OCI-LY7 (cell line): ENCODE measurements at regions not wholly inside any gene's neighbourhood (a gene's known extent, or its start where the extent isn't known, plus 50 kb on each side); places are given as distances from the start of the nearest gene placed in this dataset.

Experiments
- BruUV-seq: library from RNA; stranded (reverse); fragments of 400-500 nt; replicated peaks from 2 replicates; lab custom pipeline; 2021; lab: Mats Ljungman, UMichigan
- CTCF ChIA-PET: fragments of 300-600 bp; sonication (Branson Sonifier 250); formaldehyde crosslinking; loops from one replicate; lab custom pipeline; 2022; ENCODE audit warnings: antibody characterized with exemption; ENCODE audit not compliant: unreplicated experiment; lab: Charles Lee
- POLR2A ChIA-PET: fragments of 300-600 bp; sonication (Branson Sonifier 250); formaldehyde crosslinking; loops from one replicate; lab custom pipeline; 2022; ENCODE audit warnings: antibody characterized with exemption; lab: Charles Lee
- DNase-seq: peaks from one replicate; pipeline ENCODE4 v3.0.0-alpha.2; 2015; ENCODE audit warnings: low spot score
- H2AFZ ChIP-seq: fragments of 200-600 bp; sonication (generic), shearing (Covaris generic); 2 replicates; pipeline ENCODE4 v1.6.1; 2014; ENCODE audit warnings: mild to moderate bottlenecking, antibody characterized with exemption, low read length, moderate library complexity
- H3K27ac ChIP-seq: fragments of 200-600 bp; sonication (generic); 2 replicates; pipeline ENCODE4 v1.5.1; 2014; ENCODE audit warnings: mixed run types, low read depth, mild to moderate bottlenecking, moderate library complexity, low read length, inconsistent platforms; ENCODE audit not compliant: poor library complexity, severe bottlenecking
- H3K36me3 ChIP-seq: fragments of 200-600 bp; sonication (generic); 2 replicates; pipeline ENCODE4 v1.6.1; 2014; ENCODE audit warnings: mild to moderate bottlenecking, antibody characterized with exemption, low read length, moderate library complexity, mixed read lengths; ENCODE audit not compliant: insufficient read depth
- H3K4me1 ChIP-seq: fragments of 200-600 bp; sonication (generic); 2 replicates; pipeline ENCODE4 v1.5.1; 2014; ENCODE audit warnings: mild to moderate bottlenecking, low read length; ENCODE audit not compliant: insufficient read depth, poor library complexity, severe bottlenecking
- H3K4me2 ChIP-seq: fragments of 200-600 bp; sonication (generic); 2 replicates; pipeline ENCODE4 v1.6.1; 2014; ENCODE audit warnings: mild to moderate bottlenecking, low read length
- H3K4me3 ChIP-seq: fragments of 200-600 bp; sonication (generic); 2 replicates; pipeline ENCODE4 v1.5.1; 2014; ENCODE audit warnings: mild to moderate bottlenecking, low read depth, low read length; ENCODE audit not compliant: poor library complexity, severe bottlenecking
- H3K79me2 ChIP-seq: fragments of 200-600 bp; sonication (generic); 2 replicates; pipeline ENCODE4 v1.6.1; 2016; ENCODE audit warnings: low read depth, mild to moderate bottlenecking, low read length, moderate library complexity, mixed read lengths; ENCODE audit not compliant: insufficient read depth
- H3K9me2 ChIP-seq: fragments of 200-600 bp; sonication (generic); 2 replicates; pipeline ENCODE4 v1.6.1; 2016; ENCODE audit warnings: mild to moderate bottlenecking, low read length, mixed read lengths; ENCODE audit not compliant: insufficient read depth
- H3K9me3 ChIP-seq: fragments of 200-600 bp; sonication (generic); 2 replicates; pipeline ENCODE4 v1.6.1; 2014; ENCODE audit warnings: mild to moderate bottlenecking, mixed run types, low read length, mixed read lengths
- H4K20me1 ChIP-seq: fragments of 200-600 bp; sonication (generic); 2 replicates; pipeline ENCODE4 v1.6.1; 2014; ENCODE audit warnings: mild to moderate bottlenecking, antibody characterized with exemption, low read length, moderate library complexity, mixed read lengths; ENCODE audit not compliant: insufficient read depth
- EZH2phosphoT487 ChIP-seq: fragments of 200-600 bp; sonication (generic); IDR thresholded peaks from 2 replicates; pipeline ENCODE4 v1.6.1; 2018; ENCODE audit warnings: low read depth, borderline replicate concordance, mild to moderate bottlenecking, mixed run types, antibody characterized with exemption, low read length, moderate library complexity, mixed read lengths
- intact Hi-C: fragments of 100-400 bp; cut with micrococcal nuclease; formaldehyde crosslinking; loops from one replicate; pipeline ENCODE4 v1.10.0; 2022; ENCODE audit not compliant: unreplicated experiment
- TF ChIP-seq, protein P1 (sequence below): fragments of 200-600 bp; sonication (generic); conservative IDR thresholded peaks from 2 replicates; pipeline ENCODE4 v1.5.1; 2014; ENCODE audit warnings: mild to moderate bottlenecking, antibody characterized with exemption, low read length, moderate library complexity, mixed read lengths

DNA sequence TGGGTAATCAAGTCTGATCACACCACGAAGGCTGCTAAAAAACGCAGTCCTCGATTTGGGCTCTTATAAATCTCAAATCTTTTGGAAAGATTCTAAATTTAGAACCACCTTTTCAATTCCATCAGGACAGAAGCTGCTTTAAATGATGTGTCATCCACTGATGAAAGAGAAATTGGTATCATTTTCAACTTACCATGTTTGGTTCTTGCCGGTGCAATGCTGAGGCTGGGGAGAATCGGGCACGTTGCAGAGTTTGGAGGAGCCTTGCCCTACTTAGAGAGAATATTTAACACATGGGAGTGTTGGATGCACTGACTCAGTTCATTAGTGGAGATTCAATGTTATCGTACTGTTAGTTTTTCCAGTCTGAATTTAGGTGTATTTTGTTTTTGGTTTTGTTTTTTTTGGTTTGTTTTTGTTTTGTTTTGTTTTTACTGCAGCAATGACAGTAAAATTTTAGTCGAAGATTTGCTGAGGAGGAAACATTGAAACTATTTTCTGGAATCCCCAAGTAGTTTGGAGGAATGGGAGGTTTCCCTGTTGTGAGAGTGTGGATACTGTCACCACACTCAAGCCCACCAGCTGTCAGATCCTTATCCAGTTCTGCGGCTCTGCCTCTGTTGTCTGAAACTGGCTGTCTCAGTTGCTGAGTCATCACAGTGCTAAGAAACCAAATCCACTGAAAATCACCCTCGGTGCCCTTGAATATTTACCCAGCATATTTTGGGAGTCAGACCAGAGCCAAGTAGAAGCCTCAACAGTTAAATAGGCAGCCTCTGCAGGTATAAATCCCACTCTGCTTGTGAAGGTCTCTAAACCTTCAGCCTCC is 497.0 kb downstream of the BTBD3 start:
- intact Hi-C loops: no loop called here
- H3K4me2 ChIP-seq: no peak overlapping the region
- H3K79me2 ChIP-seq: no peaks in the 10 kb centered on the region
- no peak overlapping the region for H3K27ac ChIP-seq
- no TSS peak for BruUV-seq
- TF ChIP-seq, protein P1, sequence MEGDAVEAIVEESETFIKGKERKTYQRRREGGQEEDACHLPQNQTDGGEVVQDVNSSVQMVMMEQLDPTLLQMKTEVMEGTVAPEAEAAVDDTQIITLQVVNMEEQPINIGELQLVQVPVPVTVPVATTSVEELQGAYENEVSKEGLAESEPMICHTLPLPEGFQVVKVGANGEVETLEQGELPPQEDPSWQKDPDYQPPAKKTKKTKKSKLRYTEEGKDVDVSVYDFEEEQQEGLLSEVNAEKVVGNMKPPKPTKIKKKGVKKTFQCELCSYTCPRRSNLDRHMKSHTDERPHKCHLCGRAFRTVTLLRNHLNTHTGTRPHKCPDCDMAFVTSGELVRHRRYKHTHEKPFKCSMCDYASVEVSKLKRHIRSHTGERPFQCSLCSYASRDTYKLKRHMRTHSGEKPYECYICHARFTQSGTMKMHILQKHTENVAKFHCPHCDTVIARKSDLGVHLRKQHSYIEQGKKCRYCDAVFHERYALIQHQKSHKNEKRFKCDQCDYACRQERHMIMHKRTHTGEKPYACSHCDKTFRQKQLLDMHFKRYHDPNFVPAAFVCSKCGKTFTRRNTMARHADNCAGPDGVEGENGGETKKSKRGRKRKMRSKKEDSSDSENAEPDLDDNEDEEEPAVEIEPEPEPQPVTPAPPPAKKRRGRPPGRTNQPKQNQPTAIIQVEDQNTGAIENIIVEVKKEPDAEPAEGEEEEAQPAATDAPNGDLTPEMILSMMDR: no peak
- TF ChIP-seq EZH2phosphoT487: no peak
- no peaks in the 10 kb centered on the region for H3K9me2 ChIP-seq
- H3K36me3 ChIP-seq: no peaks in the 10 kb centered on the region
- no peaks in the 10 kb centered on the region for H3K4me1 ChIP-seq
- H3K9me3 ChIP-seq: no peaks in the 10 kb centered on the region
- no peaks in the 10 kb centered on the region for H4K20me1 ChIP-seq
- ChIA-PET CTCF (no interaction called here), POLR2A (no interaction called here)
- no peak for DNase-seq
- H2AFZ ChIP-seq: no peak overlapping the region
- no peak overlapping the region for H3K4me3 ChIP-seq

DNA sequence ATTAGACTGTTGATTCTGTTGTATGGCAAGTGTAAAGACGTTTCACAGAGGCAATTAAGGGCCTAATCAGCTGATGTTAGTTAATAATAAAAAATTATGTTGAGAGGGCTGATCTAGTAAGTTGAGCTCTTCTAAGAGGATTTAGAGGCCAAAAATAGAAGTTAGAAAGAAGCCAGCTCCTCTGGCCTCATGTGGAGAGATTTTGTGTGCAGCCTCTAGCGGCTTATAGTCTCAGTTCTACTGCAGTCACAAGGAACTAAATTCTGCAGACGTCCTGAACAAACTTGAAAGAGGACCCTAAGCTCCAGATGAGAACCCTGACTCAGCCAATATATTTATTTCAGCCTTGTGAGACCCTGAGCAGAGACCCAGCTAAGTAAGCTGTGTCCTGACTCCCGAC is 498.6 kb downstream of the BTBD3 start:
- H3K4me2 ChIP-seq: no peak overlapping the region
- no peak overlapping the region for H2AFZ ChIP-seq
- no peaks in the 10 kb centered on the region for H3K9me2 ChIP-seq
- H3K4me1 ChIP-seq: no peaks in the 10 kb centered on the region
- POLR2A ChIA-PET: interaction anchor here (1.6 kb wide), 1 partner anchor 16 kb away, joined by 3 read pairs; no protein-coding TSS in a partner anchor
- no peaks in the 10 kb centered on the region for H4K20me1 ChIP-seq
- TF ChIP-seq, protein P1: no peak
- no peak for TF ChIP-seq EZH2phosphoT487
- no peaks in the 10 kb centered on the region for H3K79me2 ChIP-seq
- no peak overlapping the region for H3K27ac ChIP-seq
- intact Hi-C loops: no loop called here
- no TSS peak for BruUV-seq
- no peaks in the 10 kb centered on the region for H3K9me3 ChIP-seq
- H3K4me3 ChIP-seq: no peak overlapping the region
- no peaks in the 10 kb centered on the region for H3K36me3 ChIP-seq
- no peak for DNase-seq
- CTCF ChIA-PET: no interaction called here

DNA sequence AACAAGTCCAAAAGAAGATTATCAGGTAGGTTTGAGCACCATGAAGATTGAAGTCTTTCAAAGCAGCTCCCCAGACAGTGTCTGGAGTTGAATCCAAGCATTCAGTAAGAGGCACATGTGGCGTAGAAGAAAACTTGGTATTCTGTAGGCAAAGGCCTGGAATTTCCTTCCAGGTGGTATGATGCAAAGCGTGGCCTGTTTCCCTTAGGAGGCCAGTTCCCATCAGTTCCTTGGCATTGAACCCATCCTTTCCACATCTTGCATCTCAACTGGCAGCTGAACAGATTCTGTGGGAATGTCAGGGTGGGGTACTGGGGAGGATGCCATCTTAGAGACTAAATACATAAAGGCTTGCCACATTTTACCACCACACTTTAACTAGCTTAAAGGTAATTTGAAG is 516.0 kb downstream of the BTBD3 start:
- H3K4me1 ChIP-seq: no peaks in the 10 kb centered on the region
- BruUV-seq: no TSS peak
- no peaks in the 10 kb centered on the region for H3K79me2 ChIP-seq
- ChIA-PET CTCF (no interaction called here), POLR2A (no interaction called here)
- no peak overlapping the region for H3K4me2 ChIP-seq
- H4K20me1 ChIP-seq: no peaks in the 10 kb centered on the region
- H3K4me3 ChIP-seq: no peak overlapping the region
- intact Hi-C loops: no loop called here
- H3K36me3 ChIP-seq: no peaks in the 10 kb centered on the region
- no peak overlapping the region for H2AFZ ChIP-seq
- H3K27ac ChIP-seq: no peak overlapping the region
- no peak for DNase-seq
- TF ChIP-seq EZH2phosphoT487: no peak
- TF ChIP-seq, protein P1: no peak
- H3K9me2 ChIP-seq: no peaks in the 10 kb centered on the region
- no peaks in the 10 kb centered on the region for H3K9me3 ChIP-seq
